Islet precursor cell (in vitro differentiated cells): ENCODE measurements at regions not wholly inside any gene's neighbourhood (a gene's known extent, or its start where the extent isn't known, plus 50 kb on each side); places are given as distances from the start of the nearest gene placed in this dataset.

Source experiments
- DNase-seq: peaks from one replicate; pipeline ENCODE4 v3.0.0-alpha.2; 2018

- DNase-seq, result no peak
Observed at GRCh38 chr13:47226516-47226915, 329.7 kb upstream of the HTR2A start.

- no peak for DNase-seq
Observed at GRCh38 chr13:47220453-47221140, 323.7 kb upstream of the HTR2A start.

GRCh38 chr13:47218611-47219010 is 321.8 kb upstream of the HTR2A start:
- no peak for DNase-seq

- peak; percentile 56 for DNase-seq
Observed at GRCh38 chr13:47216176-47216822, 319.4 kb upstream of the HTR2A start.

- DNase-seq, result peak; percentile 90
Observed at GRCh38 chr13:47215736-47216135, 318.9 kb upstream of the HTR2A start.

GRCh38 chr13:47213047-47213446 is 316.2 kb upstream of the HTR2A start:
- no peak for DNase-seq

GRCh38 chr13:47211106-47211505 is 314.3 kb upstream of the HTR2A start:
- peak; percentile 93 for DNase-seq

GRCh38 chr13:47206111-47206510 is 309.3 kb upstream of the HTR2A start:
- no peak for DNase-seq

GRCh38 chr13:47190696-47191305 is 293.9 kb upstream of the HTR2A start:
- DNase-seq, result no peak

GRCh38 chr13:47188802-47189201 is 291.9 kb upstream of the HTR2A start:
- DNase-seq, result peak; percentile 68

GRCh38 chr13:47186471-47186870 is 289.6 kb upstream of the HTR2A start:
- no peak for DNase-seq

- no peak for DNase-seq
Observed at GRCh38 chr13:47184321-47184720, 287.5 kb upstream of the HTR2A start.

- no peak for DNase-seq
Observed at GRCh38 chr13:47179321-47179720, 282.5 kb upstream of the HTR2A start.

GRCh38 chr13:47178090-47178950 is 281.5 kb upstream of the HTR2A start:
- no peak for DNase-seq

- DNase-seq, result peak; percentile 57
Observed at GRCh38 chr13:47175172-47175866, 278.5 kb upstream of the HTR2A start.

- DNase-seq, result no peak
Observed at GRCh38 chr13:47170971-47171370, 274.1 kb upstream of the HTR2A start.

GRCh38 chr13:47168618-47169017 is 271.8 kb upstream of the HTR2A start:
- no peak for DNase-seq

- no peak for DNase-seq
Observed at GRCh38 chr13:47168066-47168465, 271.2 kb upstream of the HTR2A start.

GRCh38 chr13:47166336-47166735 is 269.5 kb upstream of the HTR2A start:
- DNase-seq, result no peak

GRCh38 chr13:47159853-47160550 is 263.1 kb upstream of the HTR2A start:
- no peak for DNase-seq

GRCh38 chr13:47158593-47158992 is 261.7 kb upstream of the HTR2A start:
- no peak for DNase-seq

GRCh38 chr13:47148543-47148942 is 251.7 kb upstream of the HTR2A start:
- no peak for DNase-seq
